ENCODE measurements at regions not wholly inside any gene's neighbourhood (a gene's known extent, or its start where the extent isn't known, plus 50 kb on each side); places are given as distances from the start of the nearest gene placed in this dataset.
"Not testable (repeated sequence)": the region's sequence is repeated elsewhere in the genome, so short reads cannot be mapped to it uniquely, and the experiment has no call there.

DNA sequence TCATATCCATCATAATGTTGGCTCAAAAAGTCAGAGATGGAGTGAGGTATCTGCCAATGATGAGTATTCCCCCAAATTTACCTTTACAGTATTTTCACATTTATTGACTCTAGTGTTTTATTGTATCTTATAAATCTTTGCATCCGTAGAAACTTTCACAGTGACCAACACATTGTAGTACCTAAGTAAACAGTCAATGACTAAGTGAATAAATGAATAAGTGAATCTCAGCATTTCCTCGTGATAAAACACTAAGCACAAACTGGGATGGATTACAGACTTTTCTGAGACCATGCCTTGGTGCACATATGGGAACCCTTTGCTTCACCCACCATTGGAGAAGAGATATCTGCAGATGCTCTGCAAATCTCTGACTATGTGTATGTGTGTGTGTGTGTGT is 429.9 kb downstream of the NR4A2 start:
- Histone ChIP-seq H3K27ac (no peak overlapping the region), H3K36me3 (no peaks in the 10 kb centered on the region), H3K4me3 (no peak overlapping the region), H3K27me3 (no peaks in the 10 kb centered on the region), H3K9me3 (replicated peaks) (no peaks in the 10 kb centered on the region), H3K4me1 (no peaks in the 10 kb centered on the region)
- DNase-seq: no peak

DNA sequence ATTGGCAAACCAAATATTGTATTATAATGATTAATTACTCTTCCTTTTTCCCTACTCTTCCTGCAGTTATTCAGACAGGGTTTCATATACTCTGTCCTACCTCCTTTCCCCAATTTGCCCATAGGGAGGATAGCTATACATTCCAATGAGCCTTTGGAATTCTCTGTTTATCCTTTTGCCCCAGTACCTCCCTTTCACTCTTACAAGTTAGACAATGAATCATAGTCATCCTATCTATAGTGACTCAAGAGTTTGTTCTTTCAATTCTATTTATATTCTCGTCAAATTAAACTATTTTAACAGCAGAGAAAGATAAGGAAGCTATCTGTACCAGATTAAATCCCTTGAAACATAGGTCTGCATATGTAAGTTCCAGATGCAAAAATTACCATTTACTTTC is 437.5 kb downstream of the NR4A2 start:
- Histone ChIP-seq H3K9me3 (replicated peaks) (no peaks in the 10 kb centered on the region), H3K27ac (no peak overlapping the region), H3K4me1 (no peaks in the 10 kb centered on the region), H3K36me3 (no peaks in the 10 kb centered on the region), H3K4me3 (no peak overlapping the region), H3K27me3 (no peaks in the 10 kb centered on the region)
- no peak for DNase-seq

DNA sequence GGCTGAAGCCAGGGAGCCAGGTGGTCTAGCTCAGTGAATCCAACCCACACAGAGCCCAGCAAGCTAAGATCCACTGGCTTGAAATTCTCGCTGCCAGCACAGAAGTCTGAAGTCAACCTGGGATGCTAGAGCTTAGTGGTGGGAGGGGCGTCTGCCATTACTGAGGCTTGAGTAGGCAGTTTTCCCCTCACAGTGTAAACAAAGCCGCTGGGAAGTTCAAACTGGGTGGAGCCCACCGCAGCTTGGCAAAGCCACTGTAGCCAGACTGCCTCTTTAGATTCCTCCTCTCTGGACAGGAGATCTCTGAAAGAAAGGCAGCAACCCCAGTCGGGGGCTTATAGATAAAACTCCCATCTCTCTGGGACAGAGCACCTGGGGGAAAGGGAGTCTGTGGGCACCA is 452.1 kb downstream of the NR4A2 start:
- H3K27me3 ChIP-seq; H3K9me3 ChIP-seq (replicated peaks); H3K36me3 ChIP-seq; H3K27ac ChIP-seq; DNase-seq; H3K4me3 ChIP-seq; H3K4me1 ChIP-seq: not testable (repeated sequence)

DNA sequence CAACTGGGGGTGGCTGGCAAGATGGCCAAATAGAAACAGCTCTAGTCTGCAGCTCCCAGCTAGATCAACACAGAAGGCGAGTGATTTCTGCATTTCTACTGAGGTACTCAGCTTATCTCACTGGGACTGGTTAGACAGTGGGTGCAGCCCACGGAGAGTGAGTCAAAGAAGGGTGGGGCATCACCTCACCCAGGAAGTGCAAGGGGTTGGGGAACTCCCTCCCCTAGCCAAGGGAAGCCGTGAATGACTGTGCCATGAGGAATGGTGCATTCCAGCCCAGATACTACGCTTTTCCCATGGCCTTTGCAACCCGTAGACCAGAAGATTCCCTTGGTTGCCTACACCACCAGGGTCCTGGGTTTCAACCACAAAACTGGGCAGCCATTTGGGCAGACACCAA is 452.6 kb downstream of the NR4A2 start:
- DNase-seq, H3K4me3 ChIP-seq: not testable (repeated sequence)

DNA sequence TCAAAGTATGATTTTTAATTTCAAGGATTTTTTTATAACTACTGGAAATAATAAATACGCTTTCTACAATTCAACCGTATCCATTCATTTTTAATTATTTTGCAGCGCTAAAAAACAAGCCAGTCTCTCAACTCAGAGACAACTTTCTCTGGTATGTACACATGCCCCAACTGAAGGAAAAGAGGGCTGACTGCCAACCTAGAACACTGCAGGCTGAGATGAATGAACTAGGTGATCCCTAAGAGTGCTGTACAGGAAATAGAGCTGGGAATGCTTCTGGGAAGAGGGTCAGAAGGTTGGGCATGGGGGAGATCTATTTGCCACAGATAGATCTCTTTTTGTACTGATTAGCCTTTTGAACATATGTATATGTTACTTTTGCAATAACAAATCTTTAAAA is 460.1 kb downstream of the NR4A2 start:
- no peaks in the 10 kb centered on the region for H3K36me3 ChIP-seq
- no peak for DNase-seq
- H3K4me3 ChIP-seq: no peak overlapping the region
- H3K27me3 ChIP-seq: no peaks in the 10 kb centered on the region
- H3K9me3 ChIP-seq (replicated peaks): no peaks in the 10 kb centered on the region
- no peak overlapping the region for H3K27ac ChIP-seq
- H3K4me1 ChIP-seq: no peaks in the 10 kb centered on the region

More for the DNA sequence above, 452.6 kb downstream of the NR4A2 start:
- not testable (repeated sequence) for H3K9me3 ChIP-seq (replicated peaks); H3K4me1 ChIP-seq; H3K27ac ChIP-seq; H3K36me3 ChIP-seq; H3K27me3 ChIP-seq

DNA sequence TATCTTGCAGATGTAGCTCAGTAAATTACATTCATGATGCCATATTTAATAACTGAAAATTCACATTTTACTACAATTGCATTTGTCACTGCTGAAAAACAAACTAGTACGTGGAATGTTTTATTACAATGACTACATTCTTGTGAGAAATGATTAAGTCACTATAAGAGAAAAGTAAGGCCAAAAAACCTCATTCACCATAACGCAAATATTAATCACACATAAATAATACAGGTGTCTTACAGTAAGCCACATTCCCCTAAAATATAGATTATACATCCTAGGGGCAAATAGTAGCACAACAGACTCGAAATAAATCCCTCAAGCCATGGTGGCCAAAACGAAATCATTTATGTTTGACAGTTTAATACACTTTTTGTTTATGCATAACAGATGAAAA is 460.6 kb downstream of the NR4A2 start:
- no peak overlapping the region for H3K4me3 ChIP-seq
- no peaks in the 10 kb centered on the region for H3K4me1 ChIP-seq
- H3K9me3 ChIP-seq (replicated peaks): no peaks in the 10 kb centered on the region
- no peak for DNase-seq
- H3K27me3 ChIP-seq: no peaks in the 10 kb centered on the region
- H3K36me3 ChIP-seq: no peaks in the 10 kb centered on the region
- no peak overlapping the region for H3K27ac ChIP-seq

DNA sequence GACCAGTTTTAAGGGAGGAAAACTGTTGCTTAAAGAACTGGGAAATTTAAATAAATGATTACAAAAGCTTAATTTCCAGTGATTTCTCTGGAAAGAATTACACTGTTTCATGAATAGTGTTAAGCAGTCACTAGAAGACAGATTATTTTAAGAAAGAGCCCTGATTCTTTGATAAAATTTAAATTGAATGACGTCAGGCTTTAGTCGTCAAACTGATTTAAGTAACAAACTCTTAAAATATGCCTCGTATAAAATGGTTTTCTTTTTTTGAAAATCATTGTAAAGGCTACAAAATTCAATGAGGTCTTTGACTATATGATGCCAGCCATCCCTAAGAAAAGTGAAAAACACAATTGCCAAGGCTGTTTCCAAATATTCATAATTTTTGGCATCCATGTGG is 465.0 kb downstream of the NR4A2 start:
- H3K27ac ChIP-seq: no peak overlapping the region
- no peak overlapping the region for H3K4me3 ChIP-seq
- H3K9me3 ChIP-seq (replicated peaks): no peaks in the 10 kb centered on the region
- H3K36me3 ChIP-seq: no peaks in the 10 kb centered on the region
- no peaks in the 10 kb centered on the region for H3K4me1 ChIP-seq
- DNase-seq: no peak
- no peaks in the 10 kb centered on the region for H3K27me3 ChIP-seq

DNA sequence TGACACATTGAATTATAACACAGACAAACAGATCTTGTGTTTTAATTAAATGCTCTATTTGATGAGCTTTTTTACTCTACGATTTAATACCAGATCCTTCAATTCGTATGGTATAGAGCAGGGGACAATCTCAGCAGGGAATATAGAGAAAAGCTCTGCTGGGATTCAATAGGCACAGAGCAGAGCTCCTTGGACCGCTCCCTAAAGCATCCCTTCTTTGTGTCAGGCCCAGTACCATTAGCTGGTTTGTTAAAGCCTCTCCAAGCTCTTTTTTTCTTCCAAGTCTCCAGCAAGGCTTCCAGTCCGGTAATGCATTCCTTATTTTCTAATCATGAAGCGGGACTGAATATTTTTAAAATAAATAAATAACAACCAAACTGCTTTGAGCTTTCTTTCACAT is 466.0 kb downstream of the NR4A2 start:
- no peaks in the 10 kb centered on the region for H3K36me3 ChIP-seq
- no peak overlapping the region for H3K4me3 ChIP-seq
- H3K4me1 ChIP-seq: no peaks in the 10 kb centered on the region
- DNase-seq: no peak
- no peaks in the 10 kb centered on the region for H3K27me3 ChIP-seq
- H3K9me3 ChIP-seq (replicated peaks): no peaks in the 10 kb centered on the region
- H3K27ac ChIP-seq: no peak overlapping the region

DNA sequence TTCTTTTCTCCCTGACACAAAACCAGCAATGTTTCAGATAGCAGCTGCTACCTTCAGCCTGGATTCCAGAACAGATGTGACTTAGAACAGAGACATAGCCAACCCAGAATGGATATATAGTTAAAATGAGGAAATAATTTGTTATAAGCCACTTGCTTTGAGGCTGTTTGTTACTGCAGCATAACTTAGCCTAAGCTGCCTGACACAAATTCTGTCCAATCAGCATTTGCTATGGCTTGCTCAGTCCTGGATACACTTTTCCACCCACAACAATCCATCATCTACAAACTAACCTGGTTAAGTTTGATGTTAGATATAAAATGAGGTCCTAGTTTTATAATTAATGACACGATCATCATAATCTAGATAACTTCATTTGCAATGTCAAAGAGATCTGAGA is 480.4 kb downstream of the NR4A2 start:
- no peaks in the 10 kb centered on the region for H3K4me1 ChIP-seq

DNA sequence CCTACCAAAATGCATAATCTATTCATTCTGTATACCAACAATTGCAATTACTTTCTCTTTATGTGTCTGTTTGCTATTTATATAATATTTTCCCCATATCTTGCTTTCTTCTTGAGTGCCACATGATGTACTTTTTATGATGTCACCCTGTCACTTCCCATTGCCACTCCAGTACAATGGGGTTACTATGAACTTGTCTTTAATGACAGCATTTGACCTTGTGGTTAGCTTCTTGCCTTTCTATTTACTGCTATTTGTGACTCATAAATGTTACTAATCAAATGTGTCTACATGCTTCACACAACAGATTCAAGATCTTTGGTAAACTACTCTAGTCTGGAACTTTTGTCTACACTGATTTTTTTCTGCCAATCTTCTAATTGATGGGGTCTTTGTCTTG is 486.3 kb downstream of the NR4A2 start:
- Histone ChIP-seq H3K9me3 (replicated peaks) (no peaks in the 10 kb centered on the region), H3K27me3 (no peaks in the 10 kb centered on the region), H3K27ac (no peak overlapping the region), H3K4me1 (no peaks in the 10 kb centered on the region), H3K36me3 (no peaks in the 10 kb centered on the region), H3K4me3 (no peak overlapping the region)
- no peak for DNase-seq

More for the DNA sequence above, 480.4 kb downstream of the NR4A2 start:
- no peaks in the 10 kb centered on the region for H3K36me3 ChIP-seq
- no peaks in the 10 kb centered on the region for H3K9me3 ChIP-seq (replicated peaks)
- DNase-seq: no peak
- no peaks in the 10 kb centered on the region for H3K27me3 ChIP-seq
- H3K27ac ChIP-seq: no peak overlapping the region
- no peak overlapping the region for H3K4me3 ChIP-seq

DNA sequence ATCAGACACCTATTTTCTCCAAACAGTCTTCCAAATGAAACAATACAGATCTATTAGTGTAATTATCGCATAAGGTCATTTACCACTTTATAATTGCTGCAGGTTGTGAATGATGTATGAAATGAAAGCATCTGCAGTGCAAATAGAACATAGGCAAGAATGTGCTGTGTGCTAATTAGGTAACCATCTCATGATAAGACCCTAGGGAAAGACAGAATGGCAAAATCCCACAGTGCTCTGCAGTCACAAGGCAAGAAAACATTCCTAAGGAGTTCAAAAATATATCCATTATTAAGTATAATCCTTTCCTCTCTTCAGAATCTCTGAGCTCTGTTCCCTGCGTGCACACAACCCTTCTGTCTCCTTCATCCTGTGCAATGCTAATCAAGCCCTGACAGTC is 488.1 kb downstream of the NR4A2 start:
- no peaks in the 10 kb centered on the region for H3K9me3 ChIP-seq (replicated peaks)
- H3K27me3 ChIP-seq: no peaks in the 10 kb centered on the region
- H3K4me3 ChIP-seq: no peak overlapping the region
- no peaks in the 10 kb centered on the region for H3K36me3 ChIP-seq
- H3K27ac ChIP-seq: no peak overlapping the region
- H3K4me1 ChIP-seq: no peaks in the 10 kb centered on the region
- DNase-seq: no peak

DNA sequence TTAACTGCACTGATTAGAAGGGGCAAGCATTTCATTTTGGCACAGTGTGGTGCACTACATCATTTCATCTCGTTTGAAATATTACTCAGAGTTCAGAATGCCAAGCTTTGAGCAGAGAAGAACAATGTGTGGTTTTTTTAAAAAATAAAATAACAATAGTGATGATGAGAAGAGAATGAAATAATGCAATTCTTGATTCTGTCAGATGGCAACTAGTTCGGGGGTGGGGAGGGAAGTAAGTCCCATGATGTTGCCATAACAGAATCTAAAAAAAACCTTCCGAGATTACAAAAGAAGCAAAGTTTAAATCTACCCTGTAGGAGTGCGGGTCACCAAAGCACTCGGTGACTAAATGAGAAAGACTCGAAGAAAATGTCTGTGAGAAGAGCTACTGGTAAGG is 490.4 kb downstream of the NR4A2 start:
- no peaks in the 10 kb centered on the region for H3K27me3 ChIP-seq
- H3K4me1 ChIP-seq: no peaks in the 10 kb centered on the region
- no peaks in the 10 kb centered on the region for H3K36me3 ChIP-seq
- no peaks in the 10 kb centered on the region for H3K9me3 ChIP-seq (replicated peaks)
- no peak for DNase-seq
- H3K4me3 ChIP-seq: no peak overlapping the region
- H3K27ac ChIP-seq: no peak overlapping the region

DNA sequence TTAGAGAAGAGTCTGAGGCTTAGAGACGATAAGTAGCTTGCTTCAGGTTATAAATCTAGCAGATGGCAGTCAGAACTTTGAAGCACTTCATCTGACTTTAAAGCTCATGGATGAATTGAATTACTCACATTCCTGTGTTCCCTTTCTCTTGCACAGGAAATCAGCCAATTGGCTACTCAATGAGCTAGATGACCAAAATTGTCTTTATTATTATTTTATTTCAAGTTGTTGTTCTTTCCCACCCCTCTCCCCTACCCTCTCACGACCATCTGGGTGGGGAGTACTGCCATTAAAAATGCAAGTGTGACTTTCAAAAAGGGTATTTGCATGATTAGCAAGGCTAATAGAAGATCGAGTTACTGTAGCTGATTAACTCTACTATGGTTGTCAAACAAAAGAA is 491.1 kb downstream of the NR4A2 start:
- H3K4me3 ChIP-seq: no peak overlapping the region

DNA sequence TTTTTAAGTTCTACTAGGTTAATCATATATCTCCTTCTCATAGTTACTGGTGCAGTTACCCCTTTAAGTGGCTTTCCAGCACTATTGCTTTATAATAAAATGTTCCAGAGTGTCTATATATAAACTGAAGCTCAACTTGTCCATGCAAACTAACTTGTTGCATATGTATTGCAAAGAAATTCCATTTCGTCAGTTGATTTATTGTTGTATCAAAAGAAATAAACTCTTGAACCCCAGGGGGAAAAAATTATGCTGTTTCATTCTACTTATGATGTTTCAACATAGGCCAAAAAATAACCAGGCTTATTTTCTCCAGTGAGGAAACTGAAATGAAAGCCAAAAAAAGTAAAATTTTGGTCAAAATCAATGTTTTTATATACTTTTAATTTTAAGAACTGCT is 491.9 kb downstream of the NR4A2 start:
- Histone ChIP-seq H3K36me3 (no peaks in the 10 kb centered on the region), H3K4me3 (no peak overlapping the region), H3K27ac (no peak overlapping the region)

More for the DNA sequence above, 491.1 kb downstream of the NR4A2 start:
- Histone ChIP-seq H3K4me1 (no peaks in the 10 kb centered on the region), H3K36me3 (no peaks in the 10 kb centered on the region), H3K27me3 (no peaks in the 10 kb centered on the region), H3K9me3 (replicated peaks) (no peaks in the 10 kb centered on the region), H3K27ac (no peak overlapping the region)
- no peak for DNase-seq

DNA sequence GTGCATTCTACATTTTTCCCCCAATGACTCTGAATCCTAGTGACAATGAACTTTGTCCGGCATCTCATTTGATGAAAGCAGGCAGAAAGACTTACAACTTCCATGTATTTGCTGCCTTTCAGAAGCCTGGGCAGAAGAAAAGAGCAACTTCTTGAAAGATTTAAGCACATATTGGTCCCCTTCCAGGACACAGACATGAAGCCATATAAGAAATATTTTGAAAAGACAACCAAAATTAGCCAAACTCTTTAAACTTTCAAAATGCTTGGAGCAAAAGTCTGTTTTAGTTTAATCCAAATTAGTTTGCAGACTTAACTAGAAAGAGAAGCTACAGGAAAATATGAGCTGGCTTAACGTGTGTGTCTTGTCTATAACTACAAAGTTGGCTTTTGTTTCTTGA is 492.5 kb downstream of the NR4A2 start:
- Histone ChIP-seq H3K9me3 (replicated peaks) (no peaks in the 10 kb centered on the region), H3K4me1 (no peaks in the 10 kb centered on the region), H3K27ac (no peak overlapping the region), H3K4me3 (no peak overlapping the region), H3K27me3 (no peaks in the 10 kb centered on the region), H3K36me3 (no peaks in the 10 kb centered on the region)
- DNase-seq: no peak

More for the DNA sequence above, 491.9 kb downstream of the NR4A2 start:
- DNase-seq: no peak
- no peaks in the 10 kb centered on the region for H3K27me3 ChIP-seq
- H3K9me3 ChIP-seq (replicated peaks): no peaks in the 10 kb centered on the region
- no peaks in the 10 kb centered on the region for H3K4me1 ChIP-seq

DNA sequence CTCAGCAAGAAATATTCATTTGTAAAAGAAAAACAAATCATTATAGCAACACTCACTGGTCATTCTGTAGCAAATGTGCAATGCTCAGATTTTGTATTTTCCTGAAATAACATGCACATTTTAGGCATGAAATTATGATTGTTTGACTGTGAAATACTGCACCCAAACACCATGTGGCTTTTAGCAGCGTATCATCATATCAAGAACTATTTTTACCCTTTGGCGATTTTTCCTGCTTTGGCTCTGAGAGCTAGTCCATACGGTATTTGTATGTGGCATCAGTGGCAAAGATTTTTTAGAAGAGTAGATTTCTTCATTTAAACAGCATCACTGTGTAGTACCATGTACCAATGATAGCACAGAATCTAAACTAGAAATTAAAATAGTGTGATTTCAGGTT is 493.1 kb downstream of the NR4A2 start:
- H3K27ac ChIP-seq: no peak overlapping the region
- H3K36me3 ChIP-seq: no peaks in the 10 kb centered on the region
- DNase-seq: no peak
- H3K27me3 ChIP-seq: no peaks in the 10 kb centered on the region
- no peak overlapping the region for H3K4me3 ChIP-seq
- H3K4me1 ChIP-seq: no peaks in the 10 kb centered on the region
- H3K9me3 ChIP-seq (replicated peaks): no peaks in the 10 kb centered on the region

DNA sequence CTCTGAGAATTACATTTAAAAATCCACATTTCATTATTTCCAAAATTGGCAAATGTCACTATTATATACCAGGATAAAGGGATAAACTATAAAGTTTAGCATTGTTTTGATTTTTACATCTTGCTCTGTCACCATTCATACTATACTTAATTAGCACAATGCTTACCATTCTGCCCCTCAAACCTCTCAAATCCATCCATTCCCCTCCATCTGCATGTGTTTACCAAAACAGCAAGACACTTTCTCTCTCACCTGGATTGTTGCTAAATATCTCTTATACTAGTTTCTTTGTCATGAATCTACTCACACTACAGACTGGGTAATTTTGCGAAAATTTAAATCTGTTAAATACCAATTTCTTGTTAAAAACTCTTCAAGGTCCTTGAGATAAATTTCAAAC is 496.1 kb downstream of the NR4A2 start:
- H3K27ac ChIP-seq: no peak overlapping the region
- no peak for DNase-seq
- no peak overlapping the region for H3K4me3 ChIP-seq
- no peaks in the 10 kb centered on the region for H3K4me1 ChIP-seq
- H3K27me3 ChIP-seq: no peaks in the 10 kb centered on the region
- H3K36me3 ChIP-seq: no peaks in the 10 kb centered on the region
- no peaks in the 10 kb centered on the region for H3K9me3 ChIP-seq (replicated peaks)

Data from SJCRH30 (cell line).